Activated T-helper 9 cell treated with anti-CD3 and anti-CD28 coated beads, Interleukin-2, amount 50 U/mL, for 16 hours (primary cell): ENCODE measurements at regions not wholly inside any gene's neighbourhood (a gene's known extent, or its start where the extent isn't known, plus 50 kb on each side); places are given as distances from the start of the nearest gene placed in this dataset.
"Not testable (repeated sequence)": the region's sequence is repeated elsewhere in the genome, so short reads cannot be mapped to it uniquely, and the experiment has no call there.

ENCODE experiments used
- DNase-seq: peaks from one replicate; pipeline ENCODE4 v3.0.0-alpha.2; 2020; ENCODE audit warnings: low read depth

DNA sequence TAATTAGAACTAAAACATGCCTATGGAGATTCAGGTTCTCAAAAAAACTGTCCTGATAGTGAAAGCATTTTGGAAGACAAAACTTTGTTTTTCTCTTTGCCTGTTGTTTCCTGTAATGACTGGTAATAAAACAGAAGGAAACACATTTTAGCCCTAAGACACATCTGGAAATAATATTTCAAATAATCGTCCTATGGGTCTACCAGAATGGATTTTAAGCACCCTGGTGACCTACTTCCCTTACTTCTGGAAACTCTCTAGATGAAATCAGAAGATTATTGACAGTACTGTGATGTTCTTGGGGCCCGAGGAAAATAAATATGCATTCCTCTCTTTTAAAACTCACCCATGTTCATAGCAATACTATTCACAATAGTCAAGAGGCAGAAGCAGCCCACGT is 110.1 kb upstream of the TLE4 start:
- no peak for DNase-seq

DNA sequence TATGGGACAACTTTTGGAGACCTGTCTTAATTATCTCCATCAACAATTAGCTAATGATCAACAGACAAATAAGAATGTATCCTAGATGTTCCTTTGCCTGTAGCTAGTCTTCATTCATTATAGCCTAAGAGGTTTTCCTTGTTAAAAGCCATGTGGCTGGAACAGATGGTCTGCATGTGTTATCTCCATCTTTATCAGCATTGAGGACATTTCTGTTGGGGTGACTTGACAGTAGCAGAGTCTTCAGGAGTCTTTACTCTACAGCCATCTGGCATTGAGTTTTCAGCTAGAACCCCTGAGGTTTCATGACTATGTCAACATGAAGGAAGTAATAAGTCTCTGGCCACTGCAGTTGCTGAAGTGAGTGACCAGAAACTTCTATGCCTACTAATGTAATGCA is 106.6 kb upstream of the TLE4 start:
- no peak for DNase-seq

DNA sequence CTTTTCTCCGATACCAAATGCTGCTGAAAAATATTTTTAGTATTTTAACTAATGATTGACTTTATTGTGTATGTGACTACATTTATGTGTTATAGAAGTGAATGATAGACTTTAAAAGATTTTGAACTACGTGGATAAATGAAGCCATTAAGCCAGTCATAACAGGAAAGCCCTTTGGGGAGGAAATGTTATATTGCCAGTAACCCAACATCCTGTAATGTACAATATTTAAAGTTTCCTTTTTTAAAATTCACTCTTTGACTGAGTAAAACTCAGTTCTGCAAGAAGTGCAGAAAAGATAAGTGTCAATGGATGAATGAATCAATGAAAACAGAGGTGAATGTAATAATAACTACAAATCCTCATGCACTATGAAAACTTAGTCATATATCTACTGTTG is 102.6 kb upstream of the TLE4 start:
- DNase-seq: no peak

DNA sequence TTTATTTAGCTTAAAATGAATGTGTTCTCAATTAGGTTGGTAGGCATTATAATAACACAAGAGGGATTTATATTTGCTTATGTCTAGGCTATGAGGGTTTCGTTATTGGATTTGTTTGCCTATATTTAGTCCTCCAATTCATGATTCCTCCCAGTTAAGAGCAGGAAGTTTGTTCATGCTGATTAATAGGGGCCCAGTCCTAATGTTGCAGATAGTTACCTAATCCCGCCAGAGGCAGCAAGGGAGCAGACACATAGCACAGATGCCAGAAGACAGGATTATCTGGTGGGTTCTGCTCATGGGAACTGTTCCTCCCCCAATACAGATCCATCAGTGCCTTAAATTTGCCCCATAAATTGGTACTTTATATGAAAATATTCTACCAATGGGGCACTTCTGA is 100.8 kb upstream of the TLE4 start:
- no peak for DNase-seq

DNA sequence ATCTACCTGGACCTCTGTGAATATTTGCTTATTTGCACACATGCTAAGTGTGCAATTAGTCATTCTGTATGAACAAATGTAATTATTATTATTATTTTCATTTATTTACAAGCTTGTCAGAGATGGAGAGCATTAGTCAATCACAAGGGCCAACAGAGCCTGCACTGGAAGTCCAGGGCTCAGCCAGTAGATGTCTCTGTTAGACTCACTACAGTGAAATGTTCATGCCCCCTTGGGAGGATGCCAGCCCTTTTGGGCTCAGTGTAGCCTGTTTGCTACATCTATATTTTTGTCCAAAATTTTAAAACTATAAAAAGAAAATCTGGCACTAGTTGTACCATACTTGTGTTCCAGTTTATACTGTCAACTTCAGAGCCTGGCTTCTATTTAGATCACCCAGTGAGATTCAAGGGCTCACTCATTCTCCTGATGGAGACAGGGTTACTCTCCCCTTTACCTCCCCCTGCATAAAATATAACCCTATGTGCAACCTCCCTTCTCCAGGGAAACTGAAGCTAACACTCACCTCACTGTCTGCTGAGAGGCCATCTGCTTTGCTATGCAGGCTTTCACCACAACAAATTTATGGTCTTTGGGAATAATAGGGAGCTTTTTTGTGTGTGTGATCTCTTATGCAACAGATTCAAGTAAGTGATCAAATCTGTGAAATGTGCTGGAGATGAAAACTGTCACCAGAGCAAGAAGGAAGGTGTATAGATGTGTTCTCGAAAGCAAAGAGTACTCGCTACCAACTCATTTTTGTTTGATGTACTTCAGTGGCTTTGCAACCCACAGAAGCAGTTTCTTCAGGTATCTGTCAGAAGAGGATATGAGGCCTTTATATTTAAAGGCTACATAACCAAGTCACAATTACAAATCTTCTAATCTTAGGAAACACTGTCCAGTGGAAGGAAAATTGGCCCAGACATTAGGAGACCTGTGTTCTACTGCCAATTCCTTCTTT is 99.9 kb upstream of the TLE4 start:
- no peak for DNase-seq

DNA sequence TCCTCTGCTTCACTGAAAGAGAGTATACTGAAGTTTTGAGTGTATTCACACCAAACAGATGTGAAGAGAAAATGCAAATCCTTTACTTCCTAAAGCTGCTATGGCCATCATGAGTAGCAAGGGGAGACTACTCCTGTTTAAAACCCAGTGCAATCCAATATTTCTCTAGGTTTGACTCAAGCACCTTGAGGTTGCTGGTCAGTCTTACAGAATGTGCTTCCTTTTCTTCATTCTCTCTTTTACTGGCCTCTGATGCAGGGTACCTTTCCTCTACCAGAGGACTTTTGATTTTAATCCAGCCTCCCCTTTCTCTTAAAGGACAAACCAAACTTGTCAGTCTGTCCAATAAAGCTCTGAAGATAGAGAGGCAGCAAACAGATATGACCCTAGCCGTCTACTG is 98.1 kb upstream of the TLE4 start:
- DNase-seq: no peak

DNA sequence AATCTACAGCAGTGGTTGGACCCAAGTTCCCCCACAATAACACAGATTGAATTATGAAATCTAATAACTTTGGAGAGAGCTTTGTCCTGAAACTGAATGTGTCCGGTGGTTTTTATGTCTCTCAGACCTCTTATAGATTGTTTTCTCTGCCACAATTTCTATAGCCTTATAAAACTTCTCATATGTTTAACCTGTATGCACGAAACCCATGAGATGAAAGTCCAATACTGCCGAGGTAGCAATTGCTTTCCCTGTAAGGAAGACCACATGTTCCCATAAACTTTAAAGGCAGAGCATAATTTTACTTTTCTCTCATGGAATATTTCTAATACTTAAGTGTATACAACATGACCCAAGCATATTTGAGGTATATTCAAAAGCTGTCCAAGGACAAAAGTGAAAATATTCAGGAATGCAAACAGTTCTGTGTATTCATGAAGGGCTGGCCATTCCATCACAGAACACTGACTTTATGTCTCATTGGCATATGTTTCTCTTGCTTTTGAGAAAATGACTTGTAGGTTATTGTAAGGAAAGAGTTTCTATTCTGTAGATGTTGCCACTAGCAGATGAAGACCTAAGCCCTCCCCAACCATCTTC is 94.4 kb upstream of the TLE4 start:
- no peak for DNase-seq

DNA sequence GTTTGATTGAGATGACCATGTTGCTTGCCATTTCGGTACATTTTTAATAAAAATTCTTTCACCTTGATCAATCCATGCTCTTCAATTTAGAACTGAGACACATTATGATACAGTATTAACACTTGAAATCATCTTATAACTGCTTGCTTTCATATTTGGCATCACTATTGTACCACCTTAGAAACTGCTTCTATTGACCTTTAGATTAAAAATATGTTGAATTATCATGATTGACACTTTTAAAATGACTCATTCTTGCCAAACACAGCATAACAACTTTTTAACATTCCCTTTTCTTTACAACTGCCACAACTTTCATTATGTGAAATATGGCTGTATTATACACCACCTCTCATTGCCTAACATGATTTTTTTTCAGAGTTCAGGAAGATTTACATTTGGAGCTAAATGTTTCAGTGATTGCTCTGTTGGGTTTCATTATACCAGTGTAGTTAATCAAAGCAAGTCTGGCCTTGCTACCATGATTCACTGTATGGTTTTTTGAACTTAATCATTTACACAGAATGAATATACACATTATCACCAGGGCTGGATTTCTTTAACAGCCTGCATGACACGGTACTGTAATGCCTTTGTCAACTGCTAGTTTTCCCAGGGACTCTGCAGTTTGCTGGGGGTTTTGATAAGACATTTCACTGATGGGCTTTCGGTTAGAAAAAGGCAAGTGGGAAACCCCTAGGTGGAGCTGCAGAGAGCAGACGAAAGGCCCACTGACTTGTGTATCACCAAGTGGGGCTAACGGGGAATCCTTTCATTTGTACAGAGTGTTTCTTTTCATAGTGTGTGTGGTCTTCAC is 93.6 kb upstream of the TLE4 start:
- DNase-seq: no peak

DNA sequence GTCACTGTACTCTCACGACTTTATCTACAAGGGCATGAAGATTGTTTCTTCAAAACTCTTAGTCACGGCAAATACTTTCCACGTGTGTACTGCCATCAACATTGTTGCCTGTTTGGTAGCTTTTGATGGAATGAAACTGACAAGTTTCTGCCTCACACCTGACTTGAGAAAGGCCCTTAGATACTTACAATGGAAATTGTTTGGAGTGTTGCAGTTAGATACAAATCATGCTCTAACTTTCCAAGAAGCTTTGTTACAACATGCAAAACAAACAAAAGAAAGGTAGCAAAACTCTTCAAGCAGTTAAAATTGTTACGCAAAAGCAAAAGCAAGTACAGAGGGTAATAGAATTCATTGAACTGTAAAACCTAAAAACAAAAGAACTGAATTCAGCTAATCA is 91.1 kb upstream of the TLE4 start:
- no peak for DNase-seq

DNA sequence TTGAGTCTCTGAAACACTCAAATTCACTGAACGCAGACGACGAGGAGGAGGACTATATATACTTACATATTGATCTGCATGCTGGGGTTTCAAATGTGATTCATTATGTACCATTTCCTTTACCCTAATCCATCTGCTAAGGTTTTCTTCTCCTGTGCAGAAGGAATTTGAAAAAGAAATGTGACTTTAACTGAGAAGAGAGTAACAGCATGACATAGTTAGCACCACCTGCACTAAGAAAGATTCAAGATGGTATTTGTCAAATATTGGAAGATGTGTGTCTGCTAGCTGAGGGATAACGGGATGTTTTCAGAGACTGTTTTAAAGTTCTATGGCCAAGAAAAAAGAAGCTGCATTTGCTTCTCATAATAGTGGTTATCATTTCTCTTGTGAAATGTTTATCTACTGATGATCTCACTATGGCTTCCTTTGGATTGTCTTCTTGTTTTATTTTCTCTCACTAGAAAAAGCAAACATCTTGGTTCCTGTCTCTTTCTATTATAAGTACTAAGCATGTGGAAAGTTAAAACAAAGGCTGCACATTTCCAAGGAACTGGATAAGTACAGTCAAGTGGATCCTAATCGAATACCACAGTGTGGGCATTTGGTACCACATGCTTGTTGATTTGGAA is 89.8 kb upstream of the TLE4 start:
- DNase-seq: no peak

DNA sequence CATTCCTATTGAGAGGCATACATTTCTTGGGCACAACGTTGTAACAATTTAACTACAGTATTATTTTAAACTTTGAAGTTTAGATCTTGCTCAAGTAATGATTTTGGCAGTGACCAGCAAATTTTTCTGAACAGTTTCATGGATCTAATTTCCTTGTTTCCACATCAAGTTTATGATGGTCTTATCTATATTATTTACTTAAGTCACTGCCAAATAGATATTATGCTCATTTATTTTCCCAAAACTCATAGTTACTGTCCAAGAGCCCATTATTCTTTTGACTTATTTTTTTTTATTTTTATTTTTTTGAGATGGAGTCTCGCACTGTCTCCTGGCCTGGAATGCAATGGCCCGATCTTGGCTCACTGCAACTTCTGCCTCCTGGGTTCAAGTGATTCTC is 86.5 kb upstream of the TLE4 start:
- DNase-seq: no peak

DNA sequence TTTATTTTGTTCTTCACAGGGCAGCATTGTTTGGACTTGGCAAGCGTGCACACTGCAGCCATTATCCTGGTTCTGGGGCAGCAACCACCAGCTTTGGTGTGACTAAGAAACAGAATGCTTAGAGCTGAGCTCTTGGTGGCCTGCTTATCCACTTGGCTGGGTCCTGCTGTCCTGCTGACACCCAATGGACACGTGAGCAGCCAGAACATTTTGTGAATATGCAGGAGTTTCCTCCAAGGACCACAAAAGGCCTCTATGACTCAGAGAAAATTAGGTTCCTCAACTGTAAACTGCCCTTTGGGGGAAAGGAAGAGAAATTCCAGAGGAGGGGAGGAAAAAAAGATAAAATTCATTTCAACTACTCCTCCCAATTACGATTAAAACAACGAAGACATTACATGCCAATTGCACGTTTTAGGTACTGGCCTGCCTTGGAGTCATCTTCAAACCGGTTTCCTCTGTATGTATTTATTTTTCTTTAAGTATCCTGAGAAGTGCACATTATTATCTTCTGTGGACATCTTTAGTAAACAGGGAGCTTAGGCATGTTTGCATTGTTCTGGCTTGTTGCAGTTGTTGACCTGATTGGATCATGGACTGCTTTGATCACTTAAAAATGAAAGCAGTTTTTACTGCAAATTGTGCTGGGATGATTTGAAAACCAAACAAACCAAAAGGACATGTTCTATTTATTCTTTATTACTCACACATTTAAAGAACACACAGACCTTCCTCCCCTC is 82.3 kb upstream of the TLE4 start:
- no peak for DNase-seq

DNA sequence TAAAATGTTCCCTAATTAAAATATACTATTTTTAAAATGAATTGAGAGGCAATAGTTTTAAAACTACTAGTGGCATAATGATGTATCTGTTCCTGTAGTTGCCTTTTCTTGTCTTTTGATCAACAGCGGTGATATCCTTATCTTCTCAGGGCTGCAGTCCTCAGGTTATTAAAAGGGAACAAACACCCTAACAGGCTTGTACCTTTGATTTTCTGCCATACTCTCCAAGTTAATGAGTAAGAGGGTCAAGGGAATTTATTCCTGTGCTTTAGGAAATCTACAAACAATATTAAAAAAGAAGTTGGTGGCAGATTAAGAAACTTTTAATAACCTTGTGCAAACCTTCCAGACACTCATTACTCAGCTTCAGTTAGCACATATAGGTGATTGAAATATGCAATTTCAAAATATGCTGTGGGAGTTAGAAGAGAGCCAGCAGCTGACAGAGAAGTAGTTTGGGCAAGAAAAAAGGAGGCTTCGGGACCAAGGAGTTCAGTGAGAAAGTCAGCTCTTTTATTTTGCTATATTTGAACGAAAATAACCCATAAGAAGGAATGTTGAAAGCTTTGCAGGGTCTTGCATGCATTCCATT is 81.0 kb upstream of the TLE4 start:
- DNase-seq: no peak

DNA sequence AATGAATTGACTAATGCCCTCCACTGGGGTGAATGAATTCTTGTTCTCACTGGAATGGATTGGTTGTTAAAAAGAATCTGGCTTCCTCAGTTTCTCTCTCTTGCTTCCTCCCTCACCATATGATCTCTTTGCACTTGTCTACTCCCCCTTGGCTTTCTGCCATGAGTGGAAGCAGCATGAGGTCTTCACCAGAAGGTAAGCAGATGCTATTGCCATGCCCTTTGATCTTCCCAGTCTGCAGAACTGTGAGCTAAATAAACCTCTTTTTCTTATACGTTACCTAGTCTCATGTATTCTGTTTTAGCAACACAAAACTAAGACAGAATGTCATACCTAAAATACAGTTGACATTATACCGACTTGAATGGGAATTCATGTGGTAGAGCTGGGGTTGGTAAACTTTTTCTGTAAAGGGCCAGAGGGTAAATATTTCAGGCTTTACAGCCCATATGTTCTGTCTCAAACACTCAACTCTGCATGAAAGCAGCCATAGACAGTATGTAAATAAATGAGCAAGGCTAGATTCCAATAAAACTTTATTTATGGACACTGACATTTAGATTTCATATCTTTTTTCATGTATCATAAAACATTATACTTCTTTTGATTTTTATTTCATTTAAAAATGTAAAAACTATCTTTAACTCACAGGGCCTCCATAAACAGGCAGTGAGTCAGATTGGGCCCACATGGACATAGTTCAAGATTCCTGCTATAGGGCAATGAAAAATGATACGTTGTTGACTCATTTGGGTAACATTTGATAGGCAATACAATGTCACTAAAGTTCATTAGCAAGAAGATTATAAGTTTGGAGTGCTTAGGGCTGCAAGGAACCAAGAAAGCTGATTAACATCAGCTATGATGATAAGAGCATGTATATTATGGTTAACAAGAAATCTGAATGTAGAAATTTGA is 79.4 kb upstream of the TLE4 start:
- DNase-seq: no peak

DNA sequence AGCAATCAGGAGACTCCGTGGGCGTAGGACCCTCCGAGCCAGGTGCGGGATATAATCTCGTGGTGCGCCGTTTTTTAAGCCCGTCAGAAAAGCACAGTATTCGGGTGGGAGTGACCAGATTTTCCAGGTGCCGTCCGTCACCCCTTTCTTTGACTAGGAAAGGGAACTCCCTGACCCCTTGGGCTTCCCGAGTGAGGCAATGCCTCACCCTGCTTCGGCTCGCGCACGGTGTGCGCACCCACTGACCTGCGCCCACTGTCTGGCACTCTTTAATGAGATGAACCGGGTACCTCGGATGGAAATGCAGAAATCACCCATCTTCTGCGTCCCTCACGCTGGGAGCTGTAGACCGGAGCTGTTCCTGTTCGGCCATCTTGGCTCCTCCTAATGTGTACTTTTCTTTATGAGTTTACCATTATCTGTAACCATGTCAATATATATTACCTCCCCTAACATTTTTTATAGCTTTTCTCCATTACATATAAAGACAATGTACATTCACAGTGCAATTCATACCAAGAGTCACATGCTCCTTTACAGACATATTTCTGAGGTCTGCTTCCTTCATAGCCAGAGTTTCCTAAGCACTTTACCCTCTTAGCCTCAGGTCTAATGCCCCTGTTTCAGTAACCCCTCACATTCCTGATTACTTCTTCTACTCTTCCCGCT is 71.4 kb upstream of the TLE4 start:
- not testable (repeated sequence) for DNase-seq

DNA sequence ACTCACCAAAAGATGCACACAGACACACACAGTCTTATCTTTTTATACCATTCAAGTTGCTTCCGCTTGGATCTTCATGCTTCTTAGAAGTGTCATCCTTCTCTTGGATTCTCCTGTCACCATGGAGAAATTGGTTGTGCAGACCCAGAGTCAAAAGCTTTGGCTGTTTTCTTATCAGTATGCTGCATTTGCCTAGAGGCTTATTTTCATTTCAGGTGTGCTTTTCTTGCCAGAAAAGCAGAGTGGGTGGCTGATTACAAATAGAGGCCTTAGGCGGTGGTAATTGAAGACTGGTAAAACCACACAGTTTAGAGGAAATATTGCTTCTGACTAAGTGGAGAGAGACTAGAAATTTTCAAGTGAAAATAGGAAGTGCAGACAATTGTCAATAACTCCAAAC is 70.2 kb upstream of the TLE4 start:
- DNase-seq: no peak

DNA sequence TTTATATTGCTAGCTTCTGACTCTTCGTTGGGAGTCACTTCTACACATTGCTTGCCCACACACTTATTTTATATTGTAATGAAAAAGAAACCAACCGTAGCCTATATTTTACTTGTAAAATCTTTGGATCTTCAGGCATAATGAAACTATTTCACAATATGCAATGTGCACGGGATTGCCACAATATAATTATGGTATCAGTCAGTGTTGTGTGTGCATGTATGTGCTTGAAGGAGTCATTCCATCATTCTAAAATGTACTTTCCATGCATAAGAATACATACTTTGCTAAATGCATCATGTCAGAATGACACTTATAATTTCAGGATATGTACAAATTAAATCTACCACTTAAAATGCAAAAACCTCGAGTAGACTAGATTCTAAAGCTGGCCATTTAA is 64.0 kb upstream of the TLE4 start:
- DNase-seq: no peak

DNA sequence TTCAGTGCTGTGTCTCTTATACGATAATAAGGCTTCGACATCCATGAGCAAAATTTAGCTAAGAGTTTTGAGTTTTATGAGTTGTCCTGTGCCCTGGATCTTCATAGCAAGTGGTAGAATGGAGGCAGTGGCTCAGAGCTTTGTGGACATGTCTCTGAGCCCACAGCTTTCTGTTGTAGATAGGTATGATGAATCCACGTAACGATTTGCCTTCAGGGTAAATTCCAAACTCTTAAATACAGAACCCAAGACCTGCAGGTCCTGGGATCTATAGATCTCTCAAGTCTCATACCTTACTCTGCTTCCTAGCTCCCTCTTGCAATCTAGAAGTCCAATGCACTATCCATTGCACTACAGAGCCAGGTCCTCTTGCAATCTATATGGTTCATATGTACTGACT is 59.5 kb upstream of the TLE4 start:
- no peak for DNase-seq
